ENCODE measurements at regions not wholly inside any gene's neighbourhood (a gene's known extent, or its start where the extent isn't known, plus 50 kb on each side); places are given as distances from the start of the nearest gene placed in this dataset.
A peak's percentile ranks its signal among the peaks of the same experiment; 100 is the strongest.

GRCh38 chr5:174183701-174184100, 138.2 kb downstream of the NSG2 start:
- DNase-seq (ENCODE audit: low read depth): no peak
- TF ChIP-seq CTCF (IDR thresholded peaks at IDR 0.05; ENCODE audit: insufficient read depth, low read depth, low read length): no peak
- no peak overlapping the region for H3K4me3 ChIP-seq (ENCODE audit: low read depth, low read length)

- no peak for DNase-seq (ENCODE audit: low read depth)
- TF ChIP-seq CTCF (IDR thresholded peaks at IDR 0.05; ENCODE audit: insufficient read depth, low read depth, low read length): no peak
- H3K4me3 ChIP-seq (ENCODE audit: low read depth, low read length): no peak overlapping the region
Observed at GRCh38 chr5:174185506-174185905, 140.0 kb downstream of the NSG2 start.

- no peak for DNase-seq (ENCODE audit: low read depth)
- TF ChIP-seq CTCF (IDR thresholded peaks at IDR 0.05; ENCODE audit: insufficient read depth, low read depth, low read length): no peak
- H3K4me3 ChIP-seq (ENCODE audit: low read depth, low read length): no peak overlapping the region
Observed at GRCh38 chr5:174186096-174186695, 140.7 kb downstream of the NSG2 start.

- no peak for DNase-seq (ENCODE audit: low read depth)
- TF ChIP-seq CTCF (IDR thresholded peaks at IDR 0.05; ENCODE audit: insufficient read depth, low read depth, low read length): no peak
- H3K4me3 ChIP-seq (ENCODE audit: low read depth, low read length): no peak overlapping the region
Observed at GRCh38 chr5:174187001-174187400, 141.5 kb downstream of the NSG2 start.

- no peak for TF ChIP-seq CTCF (IDR thresholded peaks at IDR 0.05; ENCODE audit: insufficient read depth, low read depth, low read length)
- no peak overlapping the region for H3K4me3 ChIP-seq (ENCODE audit: low read depth, low read length)
- DNase-seq (ENCODE audit: low read depth): no peak
Observed at GRCh38 chr5:174187481-174187880, 142.0 kb downstream of the NSG2 start.

GRCh38 chr5:174188295-174188694, 142.8 kb downstream of the NSG2 start:
- DNase-seq (ENCODE audit: low read depth): peak; percentile 1
- no peak for TF ChIP-seq CTCF (IDR thresholded peaks at IDR 0.05; ENCODE audit: insufficient read depth, low read depth, low read length)
- H3K4me3 ChIP-seq (ENCODE audit: low read depth, low read length): no peak overlapping the region
